ENCODE measurements at regions not wholly inside any gene's neighbourhood (a gene's known extent, or its start where the extent isn't known, plus 50 kb on each side); places are given as distances from the start of the nearest gene placed in this dataset.
"Not testable (repeated sequence)": the region's sequence is repeated elsewhere in the genome, so short reads cannot be mapped to it uniquely, and the experiment has no call there.

DNA sequence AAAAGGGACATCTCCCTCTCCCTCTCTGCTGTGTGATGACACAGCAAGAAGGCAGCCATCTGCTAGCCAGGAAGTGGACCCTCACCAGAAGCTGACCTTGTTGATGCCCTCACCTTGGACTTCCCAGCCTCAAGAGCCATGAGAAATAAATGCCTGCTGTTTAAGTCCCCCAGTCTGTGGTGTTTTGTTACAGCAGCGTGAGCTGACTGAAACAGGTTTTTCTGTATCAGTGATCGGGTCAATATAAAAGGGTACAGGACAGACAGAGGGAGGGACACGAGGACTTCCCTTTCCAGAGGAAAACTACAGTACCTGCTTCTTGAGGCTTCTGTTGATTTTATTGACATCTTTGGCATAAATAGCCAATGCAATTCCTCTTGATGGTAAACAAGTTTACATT, 510.3 kb upstream of the CHAC2 start:
- DNase-seq: no peak

DNA sequence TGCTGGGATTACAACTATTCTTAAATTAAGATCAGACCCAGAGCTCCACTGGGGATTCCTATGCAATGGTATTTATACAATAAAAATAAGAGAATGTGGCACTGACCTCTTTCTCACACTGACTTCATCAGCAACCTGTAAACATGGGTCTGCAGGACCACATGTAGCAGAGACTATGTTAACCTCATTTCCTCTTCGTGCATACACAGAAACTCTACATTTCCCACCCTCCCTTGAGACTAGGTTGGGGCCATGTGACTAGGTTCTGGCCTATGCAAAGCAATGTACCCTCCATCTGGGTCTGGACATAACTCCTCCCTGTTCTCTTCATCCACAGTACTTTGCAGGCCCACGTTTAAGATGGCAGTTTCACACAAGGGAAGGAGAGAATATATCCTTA, 514.4 kb upstream of the CHAC2 start:
- no peak for DNase-seq

DNA sequence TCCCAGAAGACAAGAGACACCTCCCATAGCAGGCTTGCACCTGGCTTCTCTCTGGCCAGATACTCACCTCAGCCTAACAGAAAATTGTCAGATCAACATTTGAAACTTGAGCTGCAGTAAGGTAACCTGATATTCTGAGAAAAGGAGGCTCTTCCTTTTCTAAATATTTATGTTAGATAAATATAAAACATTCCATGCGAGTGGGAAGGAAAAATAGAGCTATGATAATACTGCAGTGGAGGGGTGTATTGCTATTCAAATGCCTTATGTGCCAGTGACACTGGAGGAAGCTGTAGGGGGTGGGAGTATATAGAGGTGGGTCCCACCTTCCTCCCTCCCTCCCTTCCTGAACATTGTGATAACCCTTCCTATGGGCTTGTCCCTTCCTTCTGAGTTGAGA, 515.5 kb upstream of the CHAC2 start:
- DNase-seq: no peak

DNA sequence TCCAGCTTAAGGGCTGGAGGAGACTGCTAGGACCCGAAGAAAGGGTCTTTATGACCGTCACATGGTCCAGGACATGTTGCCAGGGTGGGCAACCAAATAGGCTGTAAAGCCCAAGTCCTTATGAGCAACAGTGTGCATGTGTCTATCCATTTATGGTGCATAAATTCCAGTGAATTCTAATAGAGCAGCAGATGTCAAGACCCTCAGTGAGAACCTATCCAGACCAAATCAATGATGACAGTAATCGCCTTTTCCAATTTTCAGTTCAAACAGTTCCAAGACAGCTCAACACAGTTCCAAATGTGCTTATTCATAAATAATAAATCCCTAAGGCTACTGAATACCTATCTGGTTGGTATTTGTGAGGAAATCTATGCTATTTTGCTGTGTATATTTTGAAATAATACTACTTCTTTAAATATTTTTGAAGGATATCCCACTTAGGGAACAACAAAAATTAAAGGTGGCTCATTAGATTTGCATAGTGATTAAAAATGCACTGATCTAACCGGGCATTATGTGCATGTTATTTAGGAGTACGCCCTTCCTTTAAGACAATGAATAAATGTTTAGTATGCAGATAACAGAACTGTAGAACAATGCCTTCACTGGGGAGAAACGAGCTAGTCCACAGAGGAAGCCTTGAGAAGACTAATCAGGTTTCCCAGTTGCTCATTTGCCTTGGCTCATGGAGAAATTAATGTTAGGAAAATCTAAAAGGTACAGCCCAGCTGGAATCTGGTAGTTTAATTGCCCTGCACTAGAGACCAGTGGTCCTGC, 519.5 kb upstream of the CHAC2 start:
- DNase-seq: no peak

DNA sequence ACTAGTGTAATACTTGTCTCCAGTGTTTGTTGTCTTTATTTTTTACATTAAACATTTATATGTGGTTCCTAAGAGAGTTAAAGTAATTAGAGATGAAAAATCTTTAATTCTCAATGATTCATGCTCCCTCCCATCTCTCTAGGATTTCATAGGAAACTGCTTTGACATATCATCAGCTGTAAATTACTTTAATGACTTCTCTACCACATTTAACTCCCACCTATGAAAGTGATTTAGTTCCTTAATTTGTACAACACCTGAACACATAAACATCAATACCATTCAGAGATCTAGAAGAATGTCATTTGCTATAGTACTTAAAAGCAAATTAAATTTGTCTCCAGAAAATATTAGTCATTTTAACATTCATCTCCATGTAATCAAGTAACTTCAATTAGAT, 524.2 kb upstream of the CHAC2 start:
- no peak for DNase-seq

DNA sequence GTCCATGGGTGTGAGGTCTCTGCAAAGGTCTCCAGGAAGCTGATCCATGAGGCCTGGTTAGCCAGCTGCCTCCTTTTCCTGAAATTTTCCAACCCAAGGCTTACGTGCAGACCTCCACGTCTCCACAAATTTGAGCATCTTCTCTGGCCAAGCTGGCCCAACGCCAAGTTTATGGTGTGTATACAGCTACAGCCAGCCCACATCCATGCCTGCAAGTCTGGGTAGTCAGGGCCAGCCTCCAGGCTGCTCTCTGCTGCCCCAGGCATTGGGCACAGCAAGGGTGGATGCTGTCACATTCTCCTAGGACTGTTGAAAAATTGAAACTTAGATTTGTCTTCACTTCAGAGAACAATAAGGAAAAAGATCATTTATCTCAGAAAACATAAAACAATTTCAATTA, 525.5 kb upstream of the CHAC2 start:
- no peak for DNase-seq

DNA sequence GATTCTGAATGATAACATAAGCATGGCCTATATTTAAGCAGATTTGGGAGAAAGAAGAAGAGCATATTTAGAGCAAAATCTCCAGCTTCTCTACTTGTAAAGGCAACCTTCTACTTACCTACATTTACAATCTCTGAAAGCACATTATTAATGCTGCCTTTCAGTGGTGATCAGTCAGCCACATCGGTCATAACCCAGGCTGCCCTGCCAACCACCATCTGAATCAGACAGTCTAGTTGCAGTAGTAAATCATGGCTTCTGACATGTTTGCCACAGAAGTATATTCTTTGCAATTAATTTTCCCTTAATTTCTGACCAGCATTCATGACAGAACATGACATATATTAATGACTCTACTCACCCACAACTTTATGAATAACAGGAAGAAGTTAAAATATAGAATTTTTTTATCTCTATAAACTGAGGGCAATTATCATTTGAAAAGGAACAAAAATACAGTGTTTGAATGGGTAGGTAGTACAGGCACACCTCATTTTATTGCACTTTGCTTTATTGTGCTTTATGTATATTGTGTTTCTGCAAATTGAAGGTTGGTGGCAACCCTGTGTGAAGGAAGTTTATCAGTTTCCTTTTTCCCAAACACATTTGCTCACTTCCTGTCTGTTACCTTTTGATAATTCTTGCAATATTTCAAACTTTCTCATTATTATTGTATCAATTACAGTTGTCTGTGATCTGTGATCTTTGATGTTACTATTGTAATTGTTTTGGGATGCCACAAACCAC, 531.6 kb upstream of the CHAC2 start:
- no peak for DNase-seq

DNA sequence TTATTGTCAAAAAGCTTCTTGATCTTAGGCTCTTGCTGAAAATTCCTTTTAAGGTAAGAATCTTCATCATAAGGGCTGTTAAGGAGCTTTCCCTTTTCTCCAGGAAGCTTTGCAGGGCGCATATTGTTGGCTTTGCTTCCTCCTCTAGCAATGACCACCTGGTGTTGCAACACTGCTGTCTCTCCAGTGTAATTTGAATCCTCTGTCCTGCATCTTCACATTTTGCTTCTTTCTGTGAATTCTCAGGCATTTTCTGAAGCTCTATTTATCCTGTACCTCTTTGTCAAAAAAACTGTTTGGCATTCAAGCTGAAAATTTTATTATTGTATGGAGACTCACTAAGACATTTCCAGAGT, 533.1 kb upstream of the CHAC2 start:
- DNase-seq: no peak

DNA sequence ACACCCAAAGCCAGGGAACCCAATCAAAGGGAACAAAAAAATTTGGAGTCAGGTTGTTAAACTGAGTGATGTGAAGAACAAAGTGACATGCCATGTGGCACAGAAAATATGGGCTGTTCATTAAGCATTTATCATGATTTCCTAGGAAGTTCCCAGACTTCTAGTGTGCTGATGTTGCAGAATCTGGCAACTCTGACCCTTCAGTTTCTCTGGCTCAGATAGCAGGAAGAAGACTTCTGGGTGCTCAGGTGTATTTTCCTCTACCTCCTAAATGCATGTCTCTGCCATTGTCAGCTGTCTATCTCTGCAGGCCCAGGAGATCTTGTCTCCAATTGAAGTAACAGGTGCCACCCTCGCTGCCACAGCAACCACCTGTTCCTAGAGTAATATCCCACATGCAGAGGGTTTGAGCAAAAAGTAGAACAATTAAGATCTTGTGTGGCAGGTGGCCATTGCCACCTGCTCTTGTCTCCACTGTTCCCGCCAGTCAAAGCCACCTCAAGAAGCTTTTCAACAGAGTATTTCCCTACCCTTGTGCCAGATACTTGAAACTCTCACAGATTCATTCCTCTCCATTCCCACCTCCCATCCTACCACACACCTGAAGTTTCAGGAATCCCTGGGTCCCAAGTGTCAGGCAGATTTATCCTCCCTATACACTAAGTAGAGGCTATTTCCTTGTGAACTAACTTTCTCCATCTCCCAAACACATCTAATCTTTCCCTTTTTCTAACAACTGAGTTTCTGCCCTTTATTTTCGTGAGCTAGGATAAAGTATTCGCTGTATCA, 533.7 kb upstream of the CHAC2 start:
- no peak for DNase-seq

DNA sequence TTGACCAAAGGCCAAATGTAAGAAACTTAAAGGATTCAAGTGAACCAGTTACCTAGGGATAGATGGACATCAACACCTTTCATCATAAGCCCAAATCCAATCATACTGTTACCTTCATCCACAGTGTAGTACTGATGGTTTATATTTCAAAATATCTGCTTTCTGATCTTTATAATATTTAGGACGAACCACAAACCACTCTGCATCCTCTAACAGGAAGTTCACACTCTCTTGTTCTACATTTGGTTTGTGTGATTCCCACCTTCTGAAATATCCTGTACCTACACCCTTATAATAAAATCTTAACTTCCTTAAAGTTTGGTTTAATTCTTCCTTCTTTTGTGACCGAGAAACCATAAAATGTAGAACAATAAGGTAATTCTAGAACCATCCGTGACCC, 535.7 kb upstream of the CHAC2 start:
- DNase-seq: no peak

DNA sequence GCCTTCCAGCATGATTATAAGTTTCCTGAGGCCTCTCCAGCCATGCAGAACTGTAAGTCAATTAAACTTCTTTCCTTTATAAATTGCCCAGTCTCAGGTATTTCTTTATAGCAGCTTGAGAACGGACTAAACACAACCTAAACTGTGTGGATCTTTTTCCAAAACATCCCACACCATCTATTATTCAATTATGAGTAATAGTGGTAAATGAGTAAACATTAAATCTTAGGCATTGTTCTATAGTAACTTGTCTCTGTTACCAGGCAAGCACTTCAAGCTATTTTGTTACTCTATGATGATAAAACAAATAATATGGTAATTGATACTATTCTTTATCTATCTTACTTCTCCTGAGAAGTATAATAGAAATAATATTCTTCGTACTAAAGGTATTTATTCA, 536.9 kb upstream of the CHAC2 start:
- DNase-seq: no peak

DNA sequence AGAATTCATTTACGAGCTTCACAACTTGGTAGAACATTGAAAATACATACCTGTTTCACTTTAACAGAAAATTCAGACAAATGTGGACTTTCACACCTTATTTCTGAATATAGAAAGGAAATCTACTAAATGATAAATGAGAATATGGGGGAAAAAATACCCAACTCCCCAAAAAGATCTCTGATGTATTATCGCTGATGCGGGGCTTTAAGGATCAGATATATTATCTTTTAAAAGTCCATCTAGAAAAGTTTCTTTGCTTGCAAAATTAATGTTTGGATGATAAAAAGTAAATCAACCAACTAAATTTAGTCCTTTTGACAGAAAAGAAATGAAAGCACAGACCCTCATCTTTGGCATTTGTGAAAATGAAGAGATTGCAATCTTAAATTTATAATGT, 540.1 kb upstream of the CHAC2 start:
- no peak for DNase-seq

DNA sequence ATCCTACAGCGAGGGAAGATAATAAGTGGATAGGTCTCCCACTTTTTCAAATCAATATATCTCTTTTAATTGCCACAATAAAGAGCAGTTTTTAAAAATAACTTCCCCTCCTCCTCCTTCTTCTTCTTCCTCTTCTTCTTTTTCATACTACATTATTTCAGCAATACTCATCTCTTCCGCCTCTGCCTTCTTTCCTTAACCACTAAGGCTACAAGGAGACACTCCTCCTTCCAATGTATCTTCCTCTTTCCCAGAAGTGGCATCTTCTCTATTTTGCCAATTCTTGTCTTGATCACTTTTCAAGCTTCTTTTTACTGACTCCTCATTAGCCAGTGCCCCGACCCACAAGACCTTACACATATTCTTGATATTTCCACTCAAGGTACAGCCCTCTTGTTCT, 546.6 kb upstream of the CHAC2 start:
- no peak for DNase-seq

DNA sequence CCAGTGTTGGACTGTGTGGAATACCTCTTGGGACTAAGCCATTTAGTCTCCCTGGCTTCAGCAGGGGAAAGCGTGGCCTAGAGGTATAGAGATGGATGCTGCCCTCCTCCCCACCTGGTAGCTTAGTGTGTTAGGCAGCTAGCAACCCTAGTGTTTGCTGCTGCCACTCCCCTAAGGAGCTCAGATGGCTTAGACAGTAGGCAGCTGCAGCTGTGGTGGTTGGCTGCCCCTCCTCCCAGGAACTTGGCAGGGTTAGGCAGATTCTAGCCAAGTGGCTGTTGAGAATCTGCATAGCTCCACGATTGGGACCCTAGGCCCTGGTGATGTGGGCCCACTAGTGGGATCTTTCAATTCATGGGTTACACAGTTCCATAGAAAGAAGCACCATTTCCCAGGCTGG, 550.4 kb upstream of the CHAC2 start:
- DNase-seq: no peak

DNA sequence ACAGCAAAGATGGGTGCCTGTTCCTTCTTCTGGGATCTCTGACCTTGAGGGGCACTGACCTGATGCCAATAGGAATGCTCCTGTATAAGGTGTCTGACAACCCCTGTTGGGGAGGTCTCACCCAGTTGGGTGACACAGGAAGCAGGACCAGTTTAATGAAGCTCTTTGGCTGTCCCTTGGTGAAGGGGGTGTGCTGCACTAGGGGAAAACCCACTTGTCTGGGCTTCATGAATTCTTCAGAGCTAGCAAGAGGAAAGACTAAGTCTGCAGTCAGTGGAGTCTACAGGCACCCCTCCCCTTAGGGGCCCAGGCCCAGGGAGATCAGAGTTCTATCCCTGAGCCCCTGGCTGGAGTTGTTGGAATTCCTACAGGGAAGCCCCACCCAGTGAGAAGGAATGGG, 550.8 kb upstream of the CHAC2 start:
- DNase-seq: no peak

DNA sequence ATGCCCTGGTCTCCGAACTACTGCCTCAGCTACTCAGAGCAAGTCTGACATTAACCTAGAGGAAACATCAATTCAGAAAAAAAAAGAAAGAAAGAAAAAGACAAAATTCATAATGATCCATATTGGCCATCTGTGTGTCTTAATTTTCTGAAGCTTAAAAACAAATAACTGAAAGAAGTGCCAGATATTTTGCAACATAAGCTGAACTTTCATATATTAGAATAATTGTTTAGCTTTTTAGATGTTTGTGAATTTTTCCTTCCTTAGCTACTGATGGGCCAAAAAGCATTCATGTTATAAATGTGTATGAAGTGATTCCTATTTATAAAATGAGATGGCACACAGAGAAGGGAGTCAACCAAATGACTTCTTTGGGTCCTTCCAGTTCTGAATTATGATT, 555.0 kb upstream of the CHAC2 start:
- no peak for DNase-seq

DNA sequence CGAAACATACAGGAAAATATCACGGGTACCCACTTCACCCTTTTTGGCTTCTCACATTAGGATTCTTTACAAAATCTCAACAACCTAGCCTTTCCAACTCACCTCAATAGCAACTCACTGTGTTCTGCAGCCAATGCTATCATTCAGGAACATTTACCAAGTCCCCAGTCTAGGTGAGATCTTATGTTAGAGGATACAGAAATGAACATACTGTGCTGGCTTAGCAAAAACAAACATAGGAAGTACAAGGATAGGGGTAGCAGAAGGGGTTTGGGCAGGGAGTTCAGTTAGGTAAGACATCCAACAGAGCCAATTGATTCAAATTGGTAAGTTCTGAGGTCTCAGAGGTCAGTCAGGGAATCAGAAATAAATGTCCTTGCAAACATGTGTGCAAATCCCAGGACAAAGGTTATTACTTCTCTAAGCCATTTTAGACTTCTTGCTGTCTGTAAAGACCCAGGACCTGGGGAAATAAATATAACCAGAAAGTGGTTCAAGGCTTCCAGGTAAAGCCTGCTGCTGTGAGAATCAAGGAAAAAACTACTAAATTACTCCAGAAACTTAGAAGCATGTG, 556.3 kb upstream of the CHAC2 start:
- DNase-seq: no peak

DNA sequence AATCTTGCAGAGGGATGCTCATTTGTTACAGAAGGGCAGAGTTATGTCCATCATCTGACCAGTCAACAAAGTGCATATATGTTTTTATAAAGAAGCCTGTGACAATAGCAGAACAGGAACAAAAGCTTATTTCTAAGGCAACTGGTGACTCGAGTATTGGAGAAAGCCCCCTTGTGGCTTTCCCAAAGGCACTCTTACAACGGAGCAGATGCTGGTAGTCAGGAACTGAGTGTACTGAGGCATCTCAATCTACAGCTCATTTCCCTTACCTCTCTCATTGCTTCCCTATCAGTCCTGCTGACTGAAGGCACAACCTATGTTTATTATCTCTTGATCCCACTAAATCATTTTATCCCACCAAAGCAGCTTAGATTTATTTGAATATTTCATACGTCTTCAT, 557.1 kb upstream of the CHAC2 start:
- DNase-seq: no peak

DNA sequence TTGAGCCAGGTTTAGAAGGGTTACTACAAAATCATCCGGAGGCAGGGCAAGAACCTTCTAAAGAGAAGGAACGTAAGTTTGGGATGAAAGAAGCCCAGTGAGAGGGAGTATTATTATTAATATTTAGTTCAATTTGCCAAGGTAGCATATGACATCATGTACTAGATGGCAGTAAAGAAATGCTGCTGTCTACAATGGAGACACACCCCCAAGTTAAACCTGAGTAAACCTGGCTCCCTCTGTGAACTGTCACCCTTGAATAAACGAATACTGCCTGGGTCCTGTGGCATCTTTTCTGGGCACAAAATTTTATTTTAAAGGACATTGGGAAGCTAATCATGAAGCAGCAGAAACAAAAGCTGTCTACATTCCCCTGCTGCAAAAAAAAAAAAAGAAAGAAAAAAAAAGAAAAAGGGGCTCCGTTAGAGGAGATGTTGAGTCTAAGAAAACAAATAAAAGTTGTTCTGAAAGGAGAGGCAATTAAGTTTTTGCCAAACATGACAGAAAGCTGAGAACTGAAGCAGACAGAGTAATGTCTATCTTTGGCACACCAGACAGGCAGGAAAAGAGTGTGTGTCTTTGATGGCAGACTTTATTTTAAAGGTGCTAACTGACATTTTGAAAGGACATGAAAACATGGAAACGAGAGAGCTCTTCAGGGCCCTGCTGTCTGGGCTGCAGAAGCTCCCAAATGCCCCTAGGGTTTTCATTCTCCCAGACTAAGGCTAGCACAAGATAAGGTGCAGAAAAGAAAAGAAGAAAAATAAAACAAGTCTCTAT, 557.7 kb upstream of the CHAC2 start:
- no peak for DNase-seq

DNA sequence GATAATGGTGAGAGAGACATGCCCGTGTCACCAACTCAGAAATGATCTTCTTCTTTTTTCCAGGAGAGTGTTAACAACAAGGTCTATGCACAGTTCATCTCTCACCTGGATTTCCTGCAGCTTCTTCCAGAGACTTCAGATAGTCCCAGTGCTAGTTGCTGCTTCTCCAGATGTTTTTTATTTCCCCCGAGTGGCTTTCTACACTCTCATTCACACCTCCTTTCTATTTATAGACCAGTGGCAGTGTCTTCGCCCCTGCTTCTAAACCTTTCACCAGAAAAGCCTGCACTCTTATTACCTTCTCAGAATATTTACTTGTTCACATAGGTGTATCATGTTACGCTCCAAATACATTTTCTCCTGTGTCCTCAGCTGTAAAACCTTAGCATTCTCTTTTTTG, 558.8 kb upstream of the CHAC2 start:
- DNase-seq: no peak

DNA sequence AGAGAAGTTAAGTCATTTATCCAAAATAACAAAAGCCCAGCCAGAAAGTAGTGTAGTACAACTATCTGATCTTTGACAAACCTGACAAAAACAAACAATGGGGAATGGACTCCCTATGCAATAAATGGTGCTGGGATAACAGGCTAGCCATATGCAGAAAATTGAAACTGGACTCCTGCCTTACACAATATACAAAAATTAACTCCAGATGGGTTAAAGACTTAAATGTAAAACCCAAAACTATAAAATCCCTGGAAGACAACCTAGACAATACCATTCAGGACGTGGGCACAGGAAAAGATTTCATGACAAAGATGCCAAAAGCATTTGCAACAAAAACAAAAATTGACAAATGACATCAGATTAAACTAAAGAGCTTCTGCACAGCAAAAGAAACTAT, 561.4 kb upstream of the CHAC2 start:
- DNase-seq: not testable (repeated sequence)

DNA sequence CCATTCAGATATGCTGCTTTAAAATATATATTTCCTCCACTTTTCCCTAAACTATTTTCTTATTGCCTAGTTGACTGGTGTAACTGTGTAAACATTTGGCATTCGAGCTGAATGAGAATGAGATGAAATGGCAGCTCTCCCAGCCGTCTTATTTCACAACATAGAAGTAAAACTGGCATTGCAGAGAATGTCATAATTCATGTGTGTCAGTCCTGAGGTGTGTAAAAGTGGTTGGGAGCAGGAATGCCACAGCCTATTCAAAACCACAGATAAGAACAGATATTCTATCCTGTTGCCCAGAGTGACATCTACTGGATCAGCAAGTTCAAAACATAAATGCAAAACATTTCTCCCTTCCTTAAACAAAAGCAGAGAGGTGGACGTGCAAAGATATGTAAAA, 565.5 kb upstream of the CHAC2 start:
- DNase-seq: peak; percentile 66
